Astrocyte (in vitro differentiated cells and primary cell): ENCODE measurements at regions not wholly inside any gene's neighbourhood (a gene's known extent, or its start where the extent isn't known, plus 50 kb on each side); places are given as distances from the start of the nearest gene placed in this dataset.

Source experiments
- DNase-seq: peaks from one replicate; pipeline ENCODE4 v3.0.0-alpha.2; 2010; ENCODE audit warnings: low read depth
- FAIRE-seq: peaks from 2 replicates; lab custom pipeline; 2011; peaks lifted over from hg19 to GRCh38; lab: Jason Lieb, UNC
- H2AFZ ChIP-seq: 2 replicates; pipeline ENCODE4 v1.6.0; 2012; ENCODE audit warnings: low read depth, low read length, inconsistent platforms
- H3K27ac ChIP-seq: 2 replicates; pipeline ENCODE4 v1.5.1; 2011; ENCODE audit warnings: low read depth, low read length, inconsistent platforms
- H3K27me3 ChIP-seq: 2 replicates; pipeline ENCODE4 v1.6.0; 2011; ENCODE audit warnings: low read length, inconsistent platforms; ENCODE audit not compliant: insufficient read depth
- H3K36me3 ChIP-seq: 2 replicates; pipeline ENCODE4 v1.5.1; 2011; ENCODE audit warnings: low read length, inconsistent platforms; ENCODE audit not compliant: insufficient read depth
- H3K4me1 ChIP-seq: 2 replicates; pipeline ENCODE4 v1.5.1; 2011; ENCODE audit warnings: low read length, inconsistent platforms; ENCODE audit not compliant: insufficient read depth
- H3K4me2 ChIP-seq: 2 replicates; pipeline ENCODE4 v1.6.0; 2012; ENCODE audit warnings: low read length, inconsistent platforms
- H3K4me3 ChIP-seq: 2 replicates; pipeline ENCODE4 v1.5.1; 2011; ENCODE audit warnings: low read depth, mild to moderate bottlenecking, low read length, inconsistent platforms; ENCODE audit not compliant: insufficient read depth
- H3K79me2 ChIP-seq: 2 replicates; pipeline ENCODE4 v1.6.0; 2012; ENCODE audit warnings: mild to moderate bottlenecking, low read length, inconsistent platforms; ENCODE audit not compliant: insufficient read depth
- H3K9ac ChIP-seq: 2 replicates; pipeline ENCODE4 v1.6.0; 2012; ENCODE audit warnings: mild to moderate bottlenecking, low read length, inconsistent platforms
- H3K9me3 ChIP-seq: 2 replicates; pipeline ENCODE4 v1.5.1; 2012; ENCODE audit warnings: low read depth, mild to moderate bottlenecking, low read length, inconsistent platforms; ENCODE audit not compliant: insufficient read depth
- H4K20me1 ChIP-seq: 2 replicates; pipeline ENCODE4 v1.6.0; 2012; ENCODE audit warnings: low read length, inconsistent platforms; ENCODE audit not compliant: insufficient read depth
- H3K27ac Mint-ChIP-seq: one replicate; pipeline ENCODE4 v1.8.0; 2021; ENCODE audit warnings: mild to moderate bottlenecking, mixed read lengths; ENCODE audit not compliant: unreplicated experiment
- H3K27me3 Mint-ChIP-seq: one replicate; pipeline ENCODE4 v1.8.0; 2021; ENCODE audit warnings: low read depth, mixed read lengths; ENCODE audit not compliant: unreplicated experiment
- H3K36me3 Mint-ChIP-seq: one replicate; pipeline ENCODE4 v1.8.0; 2021; ENCODE audit warnings: low read depth, mixed read lengths; ENCODE audit not compliant: unreplicated experiment
- H3K4me1 Mint-ChIP-seq: one replicate; pipeline ENCODE4 v1.8.0; 2021; ENCODE audit warnings: low read depth, mixed read lengths; ENCODE audit not compliant: unreplicated experiment
- H3K4me3 Mint-ChIP-seq: one replicate; pipeline ENCODE4 v1.8.0; 2021; ENCODE audit warnings: mild to moderate bottlenecking, moderate library complexity, mixed read lengths; ENCODE audit not compliant: unreplicated experiment
- H3K9me3 Mint-ChIP-seq: one replicate; pipeline ENCODE4 v1.8.0; 2021; ENCODE audit warnings: mild to moderate bottlenecking, mixed read lengths; ENCODE audit not compliant: unreplicated experiment
- CTCF ChIP-seq: IDR thresholded peaks from 2 replicates; pipeline ENCODE4 v1.5.1; 2011; ENCODE audit warnings: low read depth, mild to moderate bottlenecking, inconsistent platforms, low read length, moderate library complexity; ENCODE audit not compliant: insufficient read depth
- EZH2 ChIP-seq: IDR thresholded peaks from 2 replicates; pipeline ENCODE4 v1.6.1; 2012; ENCODE audit warnings: mild to moderate bottlenecking, low read length, inconsistent platforms; ENCODE audit not compliant: insufficient read depth

- Histone ChIP-seq H3K9ac (no peak overlapping the region), H3K4me3 (no peak overlapping the region), H3K9me3 (no peaks in the 10 kb centered on the region), H4K20me1 (no peaks in the 10 kb centered on the region), H3K36me3 (no peaks in the 10 kb centered on the region), H3K4me1 (no peaks in the 10 kb centered on the region), H3K79me2 (no peaks in the 10 kb centered on the region), H3K4me2 (no peak overlapping the region), H2AFZ (no peak overlapping the region), H3K27ac (no peak overlapping the region), H3K27me3 (no peaks in the 10 kb centered on the region)
- Mint-ChIP-seq H3K9me3 (no peaks in the 10 kb centered on the region), H3K27me3 (peaks cover 19% of the 10 kb centered on the region), H3K36me3 (no peaks in the 10 kb centered on the region), H3K4me1 (no peaks in the 10 kb centered on the region), H3K27ac (no peak overlapping the region), H3K4me3 (no peak overlapping the region)
- DNase-seq (no peak), FAIRE-seq (no peak)
- TF ChIP-seq EZH2 (no peak), CTCF (no peak)
Observed at GRCh38 chr2:88892788-88893187, 201.3 kb downstream of the RPIA start.

GRCh38 chr2:88896971-88897370, 205.5 kb downstream of the RPIA start:
- FAIRE-seq (no peak), DNase-seq (no peak)
- Histone ChIP-seq H3K9ac (no peak overlapping the region), H2AFZ (no peak overlapping the region), H3K9me3 (no peaks in the 10 kb centered on the region), H3K27me3 (peaks cover 2% of the 10 kb centered on the region), H3K4me2 (no peak overlapping the region), H3K4me1 (no peaks in the 10 kb centered on the region), H3K36me3 (no peaks in the 10 kb centered on the region), H3K79me2 (no peaks in the 10 kb centered on the region), H4K20me1 (no peaks in the 10 kb centered on the region), H3K27ac (no peak overlapping the region), H3K4me3 (no peak overlapping the region)
- no peaks in the 10 kb centered on the region for H3K36me3 Mint-ChIP-seq
- peaks cover 23% of the 10 kb centered on the region for H3K27me3 Mint-ChIP-seq
- H3K9me3 Mint-ChIP-seq = no peaks in the 10 kb centered on the region
- H3K4me3 Mint-ChIP-seq = no peak overlapping the region
- no peak overlapping the region for H3K27ac Mint-ChIP-seq
- TF ChIP-seq CTCF = no peak
- TF ChIP-seq EZH2 = no peak
- no peaks in the 10 kb centered on the region for H3K4me1 Mint-ChIP-seq

GRCh38 chr2:88897715-88898114, 206.2 kb downstream of the RPIA start:
- Histone ChIP-seq H3K79me2 (no peaks in the 10 kb centered on the region), H3K9ac (no peak overlapping the region), H3K9me3 (no peaks in the 10 kb centered on the region), H2AFZ (no peak overlapping the region), H3K4me3 (no peak overlapping the region), H3K4me1 (no peaks in the 10 kb centered on the region), H3K27ac (no peak overlapping the region), H3K36me3 (no peaks in the 10 kb centered on the region), H3K4me2 (no peak overlapping the region), H4K20me1 (no peaks in the 10 kb centered on the region), H3K27me3 (peaks cover 2% of the 10 kb centered on the region)
- no peaks in the 10 kb centered on the region for H3K4me1 Mint-ChIP-seq
- TF ChIP-seq CTCF (no peak), EZH2 (no peak)
- H3K9me3 Mint-ChIP-seq = no peaks in the 10 kb centered on the region
- FAIRE-seq (no peak), DNase-seq (no peak)
- no peak overlapping the region for H3K27ac Mint-ChIP-seq
- peaks cover 19% of the 10 kb centered on the region for H3K27me3 Mint-ChIP-seq
- H3K36me3 Mint-ChIP-seq = no peaks in the 10 kb centered on the region
- no peak overlapping the region for H3K4me3 Mint-ChIP-seq
